H1 (cell line): ENCODE measurements at regions not wholly inside any gene's neighbourhood (a gene's known extent, or its start where the extent isn't known, plus 50 kb on each side); places are given as distances from the start of the nearest gene placed in this dataset.

ENCODE experiments used
- CTCF ChIA-PET: fragments of 300-600 bp; sonication (Branson Sonifier 250); formaldehyde crosslinking; loops from one replicate; lab custom pipeline; 2021; ENCODE audit not compliant: partially characterized antibody; lab: Charles Lee
- POLR2A ChIA-PET: fragments of 300-600 bp; sonication (Branson Sonifier 250); formaldehyde crosslinking; loops from one replicate; lab custom pipeline; 2021; ENCODE audit warnings: inconsistent platforms; ENCODE audit not compliant: partially characterized antibody; lab: Charles Lee
- DNase-seq, 2 experiments: peaks; one replicate each; pipeline versions ENCODE4 v3.0.0 to v3.0.0-alpha.2; 2010 to 2022; ENCODE audit warnings: low spot score in 2 of 2, low read depth in 1 of 2, mixed read lengths in 1 of 2
- FAIRE-seq: peaks from 2 replicates; lab custom pipeline; 2011; peaks lifted over from hg19 to GRCh38; lab: Jason Lieb, UNC
- H2AFZ ChIP-seq: 2 replicates; pipeline ENCODE4 v1.8.1; 2012; ENCODE audit warnings: low read length, inconsistent platforms
- H2AK5ac ChIP-seq: 2 replicates; pipeline ENCODE4 v1.6.1; 2013; ENCODE audit warnings: low read depth, low read length
- H2BK120ac ChIP-seq: replicated peaks from 2 replicates; pipeline ENCODE3; 2013; ENCODE audit warnings: low read depth, low read length, inconsistent platforms
- H2BK12ac ChIP-seq: 2 replicates; pipeline ENCODE4 v1.6.1; 2013; ENCODE audit warnings: low read depth, low read length
- H2BK15ac ChIP-seq: 2 replicates; pipeline ENCODE4 v1.6.1; 2013; ENCODE audit warnings: low read length
- H2BK20ac ChIP-seq: 2 replicates; pipeline ENCODE4 v1.6.1; 2013; ENCODE audit warnings: low read length
- H2BK5ac ChIP-seq: 2 replicates; pipeline ENCODE4 v1.6.1; 2013; ENCODE audit warnings: low read depth, low read length
- H3K14ac ChIP-seq: 2 replicates; pipeline ENCODE4 v1.6.1; 2013; ENCODE audit warnings: inconsistent platforms; ENCODE audit not compliant: insufficient read length
- H3K18ac ChIP-seq: 2 replicates; pipeline ENCODE4 v1.6.1; 2013; ENCODE audit warnings: low read length; ENCODE audit errors: extremely low read depth
- H3K23ac ChIP-seq: 2 replicates; pipeline ENCODE4 v1.6.1; 2013; ENCODE audit warnings: inconsistent platforms; ENCODE audit not compliant: insufficient read length
- H3K23me2 ChIP-seq: 2 replicates; pipeline ENCODE4 v1.6.1; 2013; ENCODE audit warnings: low read depth, low read length
- H3K27ac ChIP-seq: 2 replicates; pipeline ENCODE4 v1.6.1; 2011; ENCODE audit warnings: low read depth, low read length, inconsistent platforms
- H3K27me3 ChIP-seq, 4 experiments: replicated peaks in 1 of 4; 1 replicate in 1 of 4; 2 replicates in 3 of 4; pipeline versions ENCODE4 v1.6.1 to v1.8.1; 2011 to 2013; ENCODE audit warnings: low read length in 3 of 4, mild to moderate bottlenecking in 3 of 4, inconsistent platforms in 2 of 4, mixed read lengths in 2 of 4, moderate library complexity in 1 of 4; ENCODE audit not compliant: control insufficient read depth in 3 of 4, insufficient read depth in 3 of 4; ENCODE audit errors: extremely low read depth in 1 of 4
- H3K36me3 ChIP-seq, 4 experiments: 2 replicates each; pipeline versions ENCODE4 v1.6.1 to v1.8.1; 2011 to 2013; ENCODE audit warnings: mild to moderate bottlenecking in 4 of 4, low read length in 3 of 4, moderate library complexity in 2 of 4, control low read depth in 1 of 4, inconsistent platforms in 1 of 4; ENCODE audit not compliant: insufficient read depth in 4 of 4, control insufficient read depth in 2 of 4
- H3K4ac ChIP-seq: replicated peaks from 2 replicates; pipeline ENCODE3; 2013; ENCODE audit warnings: low read length, low read depth, mixed read lengths, inconsistent platforms; ENCODE audit not compliant: insufficient read length
- H3K4me1 ChIP-seq, 4 experiments: replicated peaks in 1 of 4; 1 replicate in 1 of 4; 2 replicates in 3 of 4; pipeline versions ENCODE4 v1.6.1 to v1.8.1; 2011 to 2013; ENCODE audit warnings: low read length in 3 of 4, inconsistent platforms in 2 of 4, mixed read lengths in 1 of 4; ENCODE audit not compliant: insufficient read depth in 4 of 4, control insufficient read depth in 3 of 4
- H3K4me2 ChIP-seq, 2 experiments: 2 replicates each; pipeline versions ENCODE4 v1.6.1 to v1.8.1; 2011 to 2013; ENCODE audit warnings: low read depth in 2 of 2, low read length in 2 of 2, control low read depth in 1 of 2, inconsistent platforms in 1 of 2, mild to moderate bottlenecking in 1 of 2; ENCODE audit not compliant: insufficient read depth in 1 of 2
- H3K4me3 ChIP-seq, 4 experiments: fragments of 200-600, 300-600 bp in 1 of 4; sonication (generic), shearing (Covaris generic), sonication (Bioruptor Twin) in 1 of 4; 2 replicates each; pipeline versions ENCODE4 v1.5.1 to v1.8.1; 2011 to 2016; ENCODE audit warnings: low read length in 4 of 4, low read depth in 3 of 4, control low read depth in 2 of 4, inconsistent platforms in 2 of 4, mild to moderate bottlenecking in 2 of 4, mixed read lengths in 1 of 4, moderate library complexity in 1 of 4; ENCODE audit not compliant: insufficient read depth in 2 of 4; ENCODE audit errors: extremely low read depth in 1 of 4
- H3K56ac ChIP-seq: replicated peaks from 2 replicates; pipeline ENCODE3; 2013; ENCODE audit warnings: low read depth, mild to moderate bottlenecking, mixed read lengths, low read length, inconsistent platforms; ENCODE audit not compliant: insufficient read length
- H3K79me1 ChIP-seq: 2 replicates; pipeline ENCODE4 v1.6.1; 2013; ENCODE audit warnings: low read depth, low read length, control low read depth
- H3K79me2 ChIP-seq, 2 experiments: 2 replicates each; pipeline versions ENCODE4 v1.6.1 to v1.8.1; 2012 to 2013; ENCODE audit warnings: low read length in 2 of 2, mild to moderate bottlenecking in 2 of 2, inconsistent platforms in 1 of 2; ENCODE audit not compliant: insufficient read depth in 2 of 2, control insufficient read depth in 1 of 2
- H3K9ac ChIP-seq, 4 experiments: replicated peaks in 1 of 4; 1 replicate in 1 of 4; 2 replicates in 3 of 4; pipeline versions ENCODE4 v1.6.1 to v1.8.1; 2011 to 2013; ENCODE audit warnings: low read depth in 3 of 4, low read length in 3 of 4, control low read depth in 2 of 4, mild to moderate bottlenecking in 2 of 4, moderate library complexity in 2 of 4, inconsistent platforms in 1 of 4; ENCODE audit errors: extremely low read depth in 1 of 4
- H3K9me3 ChIP-seq, 2 experiments: 2 replicates each; pipeline versions ENCODE4 v1.6.1 to v1.8.1; 2012 to 2013; ENCODE audit warnings: mild to moderate bottlenecking in 2 of 2, moderate library complexity in 2 of 2, control low read depth in 1 of 2, inconsistent platforms in 1 of 2, low read depth in 1 of 2, low read length in 1 of 2, mixed read lengths in 1 of 2; ENCODE audit not compliant: insufficient read depth in 2 of 2
- H4K20me1 ChIP-seq, 2 experiments: replicated peaks in 1 of 2; 2 replicates each; pipeline versions ENCODE3 to v1.8.1; 2011 to 2013; ENCODE audit warnings: inconsistent platforms in 2 of 2, low read length in 2 of 2, mild to moderate bottlenecking in 1 of 2; ENCODE audit not compliant: insufficient read depth in 2 of 2, control insufficient read depth in 1 of 2
- H4K5ac ChIP-seq: 2 replicates; pipeline ENCODE4 v1.6.1; 2013; ENCODE audit warnings: low read length, low read depth, mixed read lengths, inconsistent platforms; ENCODE audit not compliant: insufficient read length
- H4K8ac ChIP-seq: 2 replicates; pipeline ENCODE4 v1.8.0; 2013; ENCODE audit warnings: mild to moderate bottlenecking, moderate library complexity, low read length, inconsistent platforms; ENCODE audit not compliant: insufficient read depth; ENCODE audit errors: extremely low read depth
- H4K91ac ChIP-seq: replicated peaks from 2 replicates; pipeline ENCODE3; 2013; ENCODE audit warnings: low read length, mixed read lengths, inconsistent platforms; ENCODE audit not compliant: insufficient read length
- BRCA1 ChIP-seq: IDR thresholded peaks from 2 replicates; pipeline ENCODE4 v1.6.1; 2012; ENCODE audit warnings: low read depth, low read length, improper control_type of control experiment
- CTBP2 ChIP-seq: IDR thresholded peaks from 2 replicates; pipeline ENCODE4 v1.7.0; 2011; ENCODE audit warnings: borderline replicate concordance, mild to moderate bottlenecking, moderate library complexity, mixed read lengths, low read length; ENCODE audit not compliant: insufficient read depth, insufficient read length
- EZH2 ChIP-seq: fragments of 200-600 bp; sonication (generic); IDR thresholded peaks from 2 replicates; pipeline ENCODE4 v1.7.1; 2012; ENCODE audit warnings: low read depth, mild to moderate bottlenecking, moderate library complexity, low read length, inconsistent platforms; ENCODE audit not compliant: severe bottlenecking
- FOSL1 ChIP-seq: IDR thresholded peaks from 2 replicates; pipeline ENCODE4 v1.6.1; 2011; ENCODE audit warnings: mild to moderate bottlenecking, low read depth, low read length, moderate library complexity; ENCODE audit not compliant: insufficient read depth
- POU5F1 ChIP-seq: IDR thresholded peaks from 2 replicates; pipeline ENCODE4 v1.6.1; 2011; ENCODE audit warnings: low read depth, mild to moderate bottlenecking, low read length, moderate library complexity
- SUZ12 ChIP-seq: fragments of 200-600 bp; sonication (generic); IDR thresholded peaks from 2 replicates; pipeline ENCODE4 v1.6.1; 2012; ENCODE audit warnings: mild to moderate bottlenecking, inconsistent platforms, low read length, moderate library complexity, mixed read lengths
- whole genome bisulfite sequencing, 2 experiments: shearing (Covaris generic) in 1 of 2; methylation state at CpG; one replicate each; pipeline versions ENCODE4 v1.1.6 to v1.1.7; 2013 to 2015; ENCODE audit warnings: low lambda C conversion rate in 2 of 2, mixed read lengths in 2 of 2, inconsistent platforms in 1 of 2, low coverage in 1 of 2, missing lambda C conversion rate in 1 of 2; ENCODE audit not compliant: insufficient replicate concordance in 2 of 2, insufficient coverage in 1 of 2, insufficient read length in 1 of 2; ENCODE audit errors: extremely low coverage in 1 of 2, missing lambda C conversion rate in 1 of 2; 5-methylcytosine and 5-hydroxymethylcytosine counted together
- TF ChIP-seq, protein P1 (sequence below), 3 experiments: IDR thresholded peaks; 1 replicate in 2 of 3; 2 replicates in 1 of 3; pipeline versions ENCODE4 v1.5.1 to v1.6.1; 2011; ENCODE audit warnings: low read length in 3 of 3, mild to moderate bottlenecking in 3 of 3, inconsistent platforms in 2 of 3, low read depth in 1 of 3, moderate library complexity in 1 of 3; ENCODE audit not compliant: insufficient read depth in 1 of 3; ENCODE audit errors: control extremely low read depth in 1 of 3
- TF ChIP-seq, protein P2 (sequence below): IDR thresholded peaks from 2 replicates; pipeline ENCODE4 v1.6.1; 2012; ENCODE audit warnings: low read length, inconsistent platforms

DNA sequence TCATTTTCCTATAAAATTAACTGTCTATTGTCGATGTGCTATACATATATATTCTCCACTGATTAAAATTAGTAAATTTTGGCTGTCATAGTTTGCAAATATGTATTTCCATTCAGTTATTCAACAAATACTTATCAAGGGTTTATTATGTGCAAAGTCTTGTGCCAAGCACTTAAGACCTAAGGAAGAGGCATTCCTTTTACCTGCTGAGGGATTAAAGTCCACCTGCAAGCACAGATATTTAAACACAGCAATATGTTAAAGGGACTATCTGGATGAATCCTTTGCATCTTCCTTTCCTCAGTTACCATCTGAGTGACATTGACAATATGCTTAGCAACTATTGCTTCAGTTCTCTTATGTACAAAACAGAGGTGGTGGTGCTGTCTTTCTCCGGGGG, 89.3 kb downstream of the LIG4 start:
- CTCF ChIA-PET, result no interaction called here
- H4K20me1 ChIP-seq, result no peaks in the 10 kb centered on the region
- H2AFZ ChIP-seq, result no peak overlapping the region
- no peaks in the 10 kb centered on the region for H3K27me3 ChIP-seq
- H4K8ac ChIP-seq, result no peak overlapping the region
- no peak overlapping the region for H3K18ac ChIP-seq
- DNase-seq (no peak), FAIRE-seq (no peak)
- no peaks in the 10 kb centered on the region for H3K9me3 ChIP-seq
- no peak overlapping the region for H3K4me2 ChIP-seq
- no peak overlapping the region for H2BK5ac ChIP-seq
- WGBS, 2 experiments, result 87 to 100% methylated on average over 1 to 2 of the region's 2 CpGs
- H3K23ac ChIP-seq, result no peak overlapping the region
- H3K4me1 ChIP-seq, result no peaks in the 10 kb centered on the region
- no peak overlapping the region for H3K56ac ChIP-seq
- H2AK5ac ChIP-seq, result no peak overlapping the region
- H4K5ac ChIP-seq, result no peak overlapping the region
- H3K4ac ChIP-seq, result no peak overlapping the region
- no peak overlapping the region for H2BK20ac ChIP-seq
- H3K9ac ChIP-seq, result no peak overlapping the region
- POLR2A ChIA-PET, result no interaction called here
- H3K4me3 ChIP-seq, result no peak overlapping the region
- no peak overlapping the region for H4K91ac ChIP-seq
- no peaks in the 10 kb centered on the region for H3K79me2 ChIP-seq
- no peak overlapping the region for H2BK12ac ChIP-seq
- no peaks in the 10 kb centered on the region for H3K36me3 ChIP-seq
- H3K23me2 ChIP-seq, result no peaks in the 10 kb centered on the region
- no peaks in the 10 kb centered on the region for H3K79me1 ChIP-seq
- H2BK15ac ChIP-seq, result no peak overlapping the region
- no peak overlapping the region for H2BK120ac ChIP-seq
- no peak overlapping the region for H3K27ac ChIP-seq
- no peak overlapping the region for H3K14ac ChIP-seq
- no peak for TF ChIP-seq BRCA1
- TF ChIP-seq, protein P1, sequence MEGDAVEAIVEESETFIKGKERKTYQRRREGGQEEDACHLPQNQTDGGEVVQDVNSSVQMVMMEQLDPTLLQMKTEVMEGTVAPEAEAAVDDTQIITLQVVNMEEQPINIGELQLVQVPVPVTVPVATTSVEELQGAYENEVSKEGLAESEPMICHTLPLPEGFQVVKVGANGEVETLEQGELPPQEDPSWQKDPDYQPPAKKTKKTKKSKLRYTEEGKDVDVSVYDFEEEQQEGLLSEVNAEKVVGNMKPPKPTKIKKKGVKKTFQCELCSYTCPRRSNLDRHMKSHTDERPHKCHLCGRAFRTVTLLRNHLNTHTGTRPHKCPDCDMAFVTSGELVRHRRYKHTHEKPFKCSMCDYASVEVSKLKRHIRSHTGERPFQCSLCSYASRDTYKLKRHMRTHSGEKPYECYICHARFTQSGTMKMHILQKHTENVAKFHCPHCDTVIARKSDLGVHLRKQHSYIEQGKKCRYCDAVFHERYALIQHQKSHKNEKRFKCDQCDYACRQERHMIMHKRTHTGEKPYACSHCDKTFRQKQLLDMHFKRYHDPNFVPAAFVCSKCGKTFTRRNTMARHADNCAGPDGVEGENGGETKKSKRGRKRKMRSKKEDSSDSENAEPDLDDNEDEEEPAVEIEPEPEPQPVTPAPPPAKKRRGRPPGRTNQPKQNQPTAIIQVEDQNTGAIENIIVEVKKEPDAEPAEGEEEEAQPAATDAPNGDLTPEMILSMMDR (IDR thresholded peaks at IDR 0.05; ENCODE audit: control extremely low read depth in 1 of 3, insufficient read depth in 1 of 3, low read depth in 1 of 3, low read length in 3 of 3), result no peak
- TF ChIP-seq FOSL1, result no peak
- no peak for TF ChIP-seq SUZ12
- no peak for TF ChIP-seq CTBP2
- no peak for TF ChIP-seq POU5F1
- no peak for TF ChIP-seq EZH2
- TF ChIP-seq, protein P2, sequence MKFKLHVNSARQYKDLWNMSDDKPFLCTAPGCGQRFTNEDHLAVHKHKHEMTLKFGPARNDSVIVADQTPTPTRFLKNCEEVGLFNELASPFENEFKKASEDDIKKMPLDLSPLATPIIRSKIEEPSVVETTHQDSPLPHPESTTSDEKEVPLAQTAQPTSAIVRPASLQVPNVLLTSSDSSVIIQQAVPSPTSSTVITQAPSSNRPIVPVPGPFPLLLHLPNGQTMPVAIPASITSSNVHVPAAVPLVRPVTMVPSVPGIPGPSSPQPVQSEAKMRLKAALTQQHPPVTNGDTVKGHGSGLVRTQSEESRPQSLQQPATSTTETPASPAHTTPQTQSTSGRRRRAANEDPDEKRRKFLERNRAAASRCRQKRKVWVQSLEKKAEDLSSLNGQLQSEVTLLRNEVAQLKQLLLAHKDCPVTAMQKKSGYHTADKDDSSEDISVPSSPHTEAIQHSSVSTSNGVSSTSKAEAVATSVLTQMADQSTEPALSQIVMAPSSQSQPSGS, result no peak
